Endothelial cell (in vitro differentiated cells): ENCODE measurements at regions not wholly inside any gene's neighbourhood (a gene's known extent, or its start where the extent isn't known, plus 50 kb on each side); places are given as distances from the start of the nearest gene placed in this dataset.

Experiments
- DNase-seq: peaks from one replicate; pipeline ENCODE4 v3.0.0; 2021; ENCODE audit warnings: low spot score
- H3K27ac Mint-ChIP-seq: one replicate; pipeline ENCODE4 v1.8.0; 2021; ENCODE audit warnings: mixed read lengths, inconsistent platforms; ENCODE audit not compliant: unreplicated experiment
- H3K27me3 Mint-ChIP-seq: one replicate; pipeline ENCODE4 v1.8.0; 2021; ENCODE audit warnings: mild to moderate bottlenecking, moderate library complexity, mixed read lengths, inconsistent platforms; ENCODE audit not compliant: unreplicated experiment
- H3K36me3 Mint-ChIP-seq: one replicate; pipeline ENCODE4 v1.8.0; 2021; ENCODE audit warnings: mild to moderate bottlenecking, low read depth, mixed read lengths, inconsistent platforms; ENCODE audit not compliant: unreplicated experiment
- H3K4me1 Mint-ChIP-seq: one replicate; pipeline ENCODE4 v1.8.0; 2021; ENCODE audit warnings: mild to moderate bottlenecking, mixed read lengths, inconsistent platforms; ENCODE audit not compliant: unreplicated experiment
- H3K4me3 Mint-ChIP-seq: one replicate; pipeline ENCODE4 v1.8.0; 2021; ENCODE audit warnings: mild to moderate bottlenecking, mixed read lengths, inconsistent platforms; ENCODE audit not compliant: unreplicated experiment
- H3K9me3 Mint-ChIP-seq: one replicate; pipeline ENCODE4 v1.8.0; 2021; ENCODE audit warnings: mixed read lengths, inconsistent platforms; ENCODE audit not compliant: unreplicated experiment
- CTCF ChIP-seq: fragments of 200-600 bp; sonication (generic); IDR thresholded peaks from one replicate; pipeline ENCODE4 v1.5.0; 2021; ENCODE audit warnings: antibody characterized with exemption; ENCODE audit not compliant: unreplicated experiment

GRCh38 chr17:79315358-79316105 lies 240.9 kb downstream of the ENGASE start:
- no peaks in the 10 kb centered on the region for H3K36me3 Mint-ChIP-seq
- peaks cover 9% of the 10 kb centered on the region for H3K27me3 Mint-ChIP-seq
- H3K27ac Mint-ChIP-seq: no peak overlapping the region
- no peak for TF ChIP-seq CTCF
- DNase-seq: no peak
- H3K4me1 Mint-ChIP-seq: peaks cover 10% of the 10 kb centered on the region
- H3K4me3 Mint-ChIP-seq: no peak overlapping the region
- H3K9me3 Mint-ChIP-seq: no peaks in the 10 kb centered on the region

- DNase-seq: no peak
- H3K27me3 Mint-ChIP-seq: peaks cover 8% of the 10 kb centered on the region
- H3K4me3 Mint-ChIP-seq: no peak overlapping the region
- no peak for TF ChIP-seq CTCF
- H3K4me1 Mint-ChIP-seq: peaks cover 7% of the 10 kb centered on the region
- H3K27ac Mint-ChIP-seq: no peak overlapping the region
- no peaks in the 10 kb centered on the region for H3K36me3 Mint-ChIP-seq
- no peaks in the 10 kb centered on the region for H3K9me3 Mint-ChIP-seq
Measured at GRCh38 chr17:79314617-79315357, 240.2 kb downstream of the ENGASE start.

GRCh38 chr17:79311373-79311772 lies 236.7 kb downstream of the ENGASE start:
- Mint-ChIP-seq H3K4me3 (no peak overlapping the region), H3K27me3 (peaks cover 6% of the 10 kb centered on the region)
- no peak for TF ChIP-seq CTCF

GRCh38 chr17:79306424-79307318 lies 232.0 kb downstream of the ENGASE start:
- no peaks in the 10 kb centered on the region for H3K9me3 Mint-ChIP-seq
- H3K27ac Mint-ChIP-seq: no peak overlapping the region
- H3K4me1 Mint-ChIP-seq: peaks cover 11% of the 10 kb centered on the region
- H3K36me3 Mint-ChIP-seq: no peaks in the 10 kb centered on the region
- no peak overlapping the region for H3K4me3 Mint-ChIP-seq
- peaks cover 6% of the 10 kb centered on the region for H3K27me3 Mint-ChIP-seq
- no peak for DNase-seq
- no peak for TF ChIP-seq CTCF

More at GRCh38 chr17:79311373-79311772, 236.7 kb downstream of the ENGASE start:
- H3K4me1 Mint-ChIP-seq: peaks cover 2% of the 10 kb centered on the region
- no peaks in the 10 kb centered on the region for H3K36me3 Mint-ChIP-seq
- H3K9me3 Mint-ChIP-seq: no peaks in the 10 kb centered on the region
- no peak overlapping the region for H3K27ac Mint-ChIP-seq
- no peak for DNase-seq
